Activated T-cell treated with anti-CD3 and anti-CD28 coated beads, Interleukin-2, amount 50 U/mL, for 48 hours (primary cell): ENCODE measurements at regions not wholly inside any gene's neighbourhood (a gene's known extent, or its start where the extent isn't known, plus 50 kb on each side); places are given as distances from the start of the nearest gene placed in this dataset.

ENCODE experiments used
- DNase-seq, 2 experiments: peaks; one replicate each; pipeline ENCODE4 v3.0.0-alpha.2; 2020

- DNase-seq = no peak
Observed at GRCh38 chr4:120415896-120416295, 349.2 kb upstream of the MAD2L1 start.

GRCh38 chr4:120406960-120407359, 340.3 kb upstream of the MAD2L1 start:
- DNase-seq = no peak

- DNase-seq = no peak
Observed at GRCh38 chr4:120403296-120403695, 336.6 kb upstream of the MAD2L1 start.

GRCh38 chr4:120400441-120400840, 333.8 kb upstream of the MAD2L1 start:
- DNase-seq = no peak

- DNase-seq = no peak
Observed at GRCh38 chr4:120399826-120400225, 333.2 kb upstream of the MAD2L1 start.

- DNase-seq = no peak
Observed at GRCh38 chr4:120395746-120396145, 329.1 kb upstream of the MAD2L1 start.

- DNase-seq = no peak
Observed at GRCh38 chr4:120355881-120356280, 289.2 kb upstream of the MAD2L1 start.

- no peak for DNase-seq
Observed at GRCh38 chr4:120354381-120354780, 287.7 kb upstream of the MAD2L1 start.

GRCh38 chr4:120353235-120353634, 286.6 kb upstream of the MAD2L1 start:
- DNase-seq = no peak

GRCh38 chr4:120352739-120353138, 286.1 kb upstream of the MAD2L1 start:
- DNase-seq = no peak

- no peak for DNase-seq
Observed at GRCh38 chr4:120348948-120349347, 282.3 kb upstream of the MAD2L1 start.

GRCh38 chr4:120348521-120348920, 281.9 kb upstream of the MAD2L1 start:
- no peak for DNase-seq

GRCh38 chr4:120331486-120332370, 265.1 kb upstream of the MAD2L1 start:
- peak; percentile 35 for DNase-seq

- DNase-seq = no peak
Observed at GRCh38 chr4:120329386-120329785, 262.7 kb upstream of the MAD2L1 start.

GRCh38 chr4:120327276-120327675, 260.6 kb upstream of the MAD2L1 start:
- DNase-seq = no peak

GRCh38 chr4:120319046-120319767, 252.6 kb upstream of the MAD2L1 start:
- no peak for DNase-seq

GRCh38 chr4:120318196-120318846, 251.7 kb upstream of the MAD2L1 start:
- DNase-seq = no peak

- no peak for DNase-seq
Observed at GRCh38 chr4:120317713-120318112, 251.1 kb upstream of the MAD2L1 start.

GRCh38 chr4:120316416-120316815, 249.8 kb upstream of the MAD2L1 start:
- DNase-seq = no peak

GRCh38 chr4:120314969-120315368, 248.3 kb upstream of the MAD2L1 start:
- DNase-seq = no peak

GRCh38 chr4:120304801-120305200, 238.2 kb upstream of the MAD2L1 start:
- DNase-seq = no peak

GRCh38 chr4:120299631-120300030, 233.0 kb upstream of the MAD2L1 start:
- DNase-seq = no peak

GRCh38 chr4:120293341-120293740, 226.7 kb upstream of the MAD2L1 start:
- no peak for DNase-seq

GRCh38 chr4:120291541-120291940, 224.9 kb upstream of the MAD2L1 start:
- no peak for DNase-seq
